ENCODE measurements at regions not wholly inside any gene's neighbourhood (a gene's known extent, or its start where the extent isn't known, plus 50 kb on each side); places are given as distances from the start of the nearest gene placed in this dataset.

DNA sequence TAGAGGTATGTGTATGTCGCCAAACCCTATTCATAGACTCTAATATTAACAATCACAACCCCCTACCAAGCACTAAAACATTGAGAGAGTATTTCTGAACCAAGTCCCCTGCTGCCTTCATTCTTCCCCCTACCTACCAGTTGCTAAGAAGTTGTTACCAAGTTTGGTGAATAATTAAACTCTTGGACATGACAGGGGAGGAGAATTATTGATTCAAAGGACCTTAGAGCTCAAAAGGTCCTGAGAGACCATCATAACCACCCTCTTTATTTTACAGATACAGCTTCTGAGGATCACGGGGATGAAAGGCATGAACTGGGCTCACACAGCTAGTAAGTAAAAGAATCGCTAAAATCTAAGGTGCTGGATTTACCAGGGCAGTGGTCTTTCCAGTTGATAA is 204.1 kb downstream of the PIK3C3 start:
- no peak for TF ChIP-seq POLR2A (IDR thresholded peaks at IDR 0.05)
- TF ChIP-seq, protein P1, sequence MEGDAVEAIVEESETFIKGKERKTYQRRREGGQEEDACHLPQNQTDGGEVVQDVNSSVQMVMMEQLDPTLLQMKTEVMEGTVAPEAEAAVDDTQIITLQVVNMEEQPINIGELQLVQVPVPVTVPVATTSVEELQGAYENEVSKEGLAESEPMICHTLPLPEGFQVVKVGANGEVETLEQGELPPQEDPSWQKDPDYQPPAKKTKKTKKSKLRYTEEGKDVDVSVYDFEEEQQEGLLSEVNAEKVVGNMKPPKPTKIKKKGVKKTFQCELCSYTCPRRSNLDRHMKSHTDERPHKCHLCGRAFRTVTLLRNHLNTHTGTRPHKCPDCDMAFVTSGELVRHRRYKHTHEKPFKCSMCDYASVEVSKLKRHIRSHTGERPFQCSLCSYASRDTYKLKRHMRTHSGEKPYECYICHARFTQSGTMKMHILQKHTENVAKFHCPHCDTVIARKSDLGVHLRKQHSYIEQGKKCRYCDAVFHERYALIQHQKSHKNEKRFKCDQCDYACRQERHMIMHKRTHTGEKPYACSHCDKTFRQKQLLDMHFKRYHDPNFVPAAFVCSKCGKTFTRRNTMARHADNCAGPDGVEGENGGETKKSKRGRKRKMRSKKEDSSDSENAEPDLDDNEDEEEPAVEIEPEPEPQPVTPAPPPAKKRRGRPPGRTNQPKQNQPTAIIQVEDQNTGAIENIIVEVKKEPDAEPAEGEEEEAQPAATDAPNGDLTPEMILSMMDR (IDR thresholded peaks at IDR 0.05): no peak

Data from heart left ventricle (tissue), 13 donors.